ENCODE measurements at regions not wholly inside any gene's neighbourhood (a gene's known extent, or its start where the extent isn't known, plus 50 kb on each side); places are given as distances from the start of the nearest gene placed in this dataset.

- no peak for TF ChIP-seq CTCF (IDR thresholded peaks at IDR 0.05)
- TF ChIP-seq POLR2A (IDR thresholded peaks at IDR 0.05) = no peak
These were observed 91.5 kb upstream of the KIF5B start for GRCh38 chr10:32147730-32148129.

Measured in heart left ventricle (tissue), 13 donors.